GM12892 (cell line): ENCODE measurements at regions not wholly inside any gene's neighbourhood (a gene's known extent, or its start where the extent isn't known, plus 50 kb on each side); places are given as distances from the start of the nearest gene placed in this dataset.

Source experiments
- POLR2A ChIP-seq: IDR thresholded peaks from 2 replicates; pipeline ENCODE4 v1.6.1; 2011; ENCODE audit warnings: low read depth, low read length, control low read depth
- POLR2AphosphoS5 ChIP-seq: IDR thresholded peaks from 2 replicates; pipeline ENCODE4 v1.6.1; 2011; ENCODE audit warnings: low read depth, low read length, control low read depth

GRCh38 chr10:81569488-81569887, 305.5 kb upstream of the NRG3 start:
- TF ChIP-seq POLR2A: no peak
- TF ChIP-seq POLR2AphosphoS5: no peak
